ENCODE measurements at regions not wholly inside any gene's neighbourhood (a gene's known extent, or its start where the extent isn't known, plus 50 kb on each side); places are given as distances from the start of the nearest gene placed in this dataset.

DNA sequence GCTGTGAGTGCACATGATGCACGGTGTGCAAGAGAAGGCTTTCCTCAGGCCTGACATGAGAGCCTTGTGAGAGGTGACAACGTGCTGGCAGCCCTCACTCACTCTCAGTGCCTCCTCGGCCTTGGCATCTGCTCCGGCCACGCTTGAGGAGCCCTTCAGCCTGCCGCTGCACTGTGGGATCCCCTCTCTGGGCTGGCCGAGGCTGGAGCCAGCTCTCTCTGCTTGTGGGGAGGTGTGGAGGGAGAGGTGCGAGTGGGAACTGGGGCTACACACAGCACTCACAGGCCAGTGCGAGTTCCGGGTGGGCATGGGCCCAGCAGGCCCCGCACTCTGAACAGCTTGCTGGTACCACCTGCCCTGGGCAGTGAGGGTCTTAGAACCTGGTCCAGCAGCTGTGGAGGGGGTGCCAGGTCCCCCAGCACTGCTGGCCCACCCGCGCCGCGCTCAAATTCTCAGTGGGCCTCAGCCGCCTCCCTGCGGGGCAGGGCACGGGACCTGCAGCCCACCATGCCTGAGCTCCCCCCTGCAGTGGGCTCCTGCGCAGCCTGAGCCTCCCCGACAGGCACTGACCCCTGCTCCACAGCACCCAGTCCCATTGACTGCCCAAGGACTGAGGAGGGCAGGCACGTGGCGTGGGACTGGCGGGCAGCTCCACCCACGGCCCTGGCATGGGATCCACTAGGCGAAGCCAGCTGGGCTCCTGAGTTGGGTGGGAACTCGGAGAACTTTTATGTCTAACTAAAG lies 74.9 kb upstream of the BMP5 start:
- H3K4me1 ChIP-seq (ENCODE audit: insufficient read depth, low read length, severe bottlenecking): no peaks in the 10 kb centered on the region

GRCh38 chr6:55943329-55943728 lies 67.9 kb upstream of the BMP5 start:
- TF ChIP-seq, protein P1, sequence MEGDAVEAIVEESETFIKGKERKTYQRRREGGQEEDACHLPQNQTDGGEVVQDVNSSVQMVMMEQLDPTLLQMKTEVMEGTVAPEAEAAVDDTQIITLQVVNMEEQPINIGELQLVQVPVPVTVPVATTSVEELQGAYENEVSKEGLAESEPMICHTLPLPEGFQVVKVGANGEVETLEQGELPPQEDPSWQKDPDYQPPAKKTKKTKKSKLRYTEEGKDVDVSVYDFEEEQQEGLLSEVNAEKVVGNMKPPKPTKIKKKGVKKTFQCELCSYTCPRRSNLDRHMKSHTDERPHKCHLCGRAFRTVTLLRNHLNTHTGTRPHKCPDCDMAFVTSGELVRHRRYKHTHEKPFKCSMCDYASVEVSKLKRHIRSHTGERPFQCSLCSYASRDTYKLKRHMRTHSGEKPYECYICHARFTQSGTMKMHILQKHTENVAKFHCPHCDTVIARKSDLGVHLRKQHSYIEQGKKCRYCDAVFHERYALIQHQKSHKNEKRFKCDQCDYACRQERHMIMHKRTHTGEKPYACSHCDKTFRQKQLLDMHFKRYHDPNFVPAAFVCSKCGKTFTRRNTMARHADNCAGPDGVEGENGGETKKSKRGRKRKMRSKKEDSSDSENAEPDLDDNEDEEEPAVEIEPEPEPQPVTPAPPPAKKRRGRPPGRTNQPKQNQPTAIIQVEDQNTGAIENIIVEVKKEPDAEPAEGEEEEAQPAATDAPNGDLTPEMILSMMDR (IDR thresholded peaks at IDR 0.05; ENCODE audit: low read length): no peak
- no peak for TF ChIP-seq EZH2 (IDR thresholded peaks at IDR 0.05; ENCODE audit: borderline replicate concordance, low read length)
- no peak overlapping the region for H3K27ac ChIP-seq (ENCODE audit: low read depth, low read length, poor library complexity, severe bottlenecking)
- no peaks in the 10 kb centered on the region for H3K36me3 ChIP-seq (ENCODE audit: insufficient read depth, low read length)
- no peak overlapping the region for H3K9ac ChIP-seq (ENCODE audit: low read length)
- H3K9me3 ChIP-seq (ENCODE audit: low read length): no peaks in the 10 kb centered on the region
- no peaks in the 10 kb centered on the region for H4K20me1 ChIP-seq (ENCODE audit: insufficient read depth, low read length)
- H3F3A ChIP-seq (ENCODE audit: insufficient read depth, low read length): no peaks in the 10 kb centered on the region
- H3K4me3 ChIP-seq (ENCODE audit: low read depth, low read length, poor library complexity, severe bottlenecking): no peak overlapping the region
- no peak overlapping the region for H3K4me2 ChIP-seq (ENCODE audit: low read length)
- no peak overlapping the region for H2AFZ ChIP-seq (ENCODE audit: low read length)
- H3K4me1 ChIP-seq (ENCODE audit: insufficient read depth, low read length, severe bottlenecking): no peaks in the 10 kb centered on the region
- H3K79me2 ChIP-seq (ENCODE audit: insufficient read depth, low read length): no peaks in the 10 kb centered on the region
- no peaks in the 10 kb centered on the region for H3K9me2 ChIP-seq (ENCODE audit: low read depth, low read length)
- no peaks in the 10 kb centered on the region for H3K27me3 ChIP-seq (ENCODE audit: insufficient read depth, low read length)

More for the DNA sequence above, 74.9 kb upstream of the BMP5 start:
- TF ChIP-seq, protein P1 (IDR thresholded peaks at IDR 0.05; ENCODE audit: low read length): no peak
- TF ChIP-seq EZH2 (IDR thresholded peaks at IDR 0.05; ENCODE audit: borderline replicate concordance, low read length): no peak
- no peaks in the 10 kb centered on the region for H3K36me3 ChIP-seq (ENCODE audit: insufficient read depth, low read length)
- no peak overlapping the region for H3K27ac ChIP-seq (ENCODE audit: low read depth, low read length, poor library complexity, severe bottlenecking)
- H3K9me2 ChIP-seq (ENCODE audit: low read depth, low read length): no peaks in the 10 kb centered on the region
- H2AFZ ChIP-seq (ENCODE audit: low read length): no peak overlapping the region
- no peak overlapping the region for H3K9ac ChIP-seq (ENCODE audit: low read length)
- H3K4me2 ChIP-seq (ENCODE audit: low read length): no peak overlapping the region
- H3K9me3 ChIP-seq (ENCODE audit: low read length): no peaks in the 10 kb centered on the region
- no peaks in the 10 kb centered on the region for H3F3A ChIP-seq (ENCODE audit: insufficient read depth, low read length)
- no peaks in the 10 kb centered on the region for H3K79me2 ChIP-seq (ENCODE audit: insufficient read depth, low read length)
- no peaks in the 10 kb centered on the region for H3K27me3 ChIP-seq (ENCODE audit: insufficient read depth, low read length)
- no peaks in the 10 kb centered on the region for H4K20me1 ChIP-seq (ENCODE audit: insufficient read depth, low read length)
- H3K4me3 ChIP-seq (ENCODE audit: low read depth, low read length, poor library complexity, severe bottlenecking): no peak overlapping the region

- no peak overlapping the region for H2AFZ ChIP-seq (ENCODE audit: low read length)
- no peaks in the 10 kb centered on the region for H3K36me3 ChIP-seq (ENCODE audit: insufficient read depth, low read length)
- no peak overlapping the region for H3K27ac ChIP-seq (ENCODE audit: low read depth, low read length, poor library complexity, severe bottlenecking)
- no peaks in the 10 kb centered on the region for H3K79me2 ChIP-seq (ENCODE audit: insufficient read depth, low read length)
- H4K20me1 ChIP-seq (ENCODE audit: insufficient read depth, low read length): no peaks in the 10 kb centered on the region
- no peak overlapping the region for H3K4me3 ChIP-seq (ENCODE audit: low read depth, low read length, poor library complexity, severe bottlenecking)
- no peaks in the 10 kb centered on the region for H3K27me3 ChIP-seq (ENCODE audit: insufficient read depth, low read length)
- no peak overlapping the region for H3K4me2 ChIP-seq (ENCODE audit: low read length)
- H3K9me3 ChIP-seq (ENCODE audit: low read length): no peaks in the 10 kb centered on the region
- H3K9me2 ChIP-seq (ENCODE audit: low read depth, low read length): no peaks in the 10 kb centered on the region
- no peak for TF ChIP-seq EZH2 (IDR thresholded peaks at IDR 0.05; ENCODE audit: borderline replicate concordance, low read length)
- TF ChIP-seq, protein P1 (IDR thresholded peaks at IDR 0.05; ENCODE audit: low read length): no peak
- H3K9ac ChIP-seq (ENCODE audit: low read length): no peak overlapping the region
- no peaks in the 10 kb centered on the region for H3K4me1 ChIP-seq (ENCODE audit: insufficient read depth, low read length, severe bottlenecking)
- H3F3A ChIP-seq (ENCODE audit: insufficient read depth, low read length): no peaks in the 10 kb centered on the region
Measured at GRCh38 chr6:55941702-55942101, 66.3 kb upstream of the BMP5 start.
